ENCODE measurements at regions not wholly inside any gene's neighbourhood (a gene's known extent, or its start where the extent isn't known, plus 50 kb on each side); places are given as distances from the start of the nearest gene placed in this dataset.

DNA sequence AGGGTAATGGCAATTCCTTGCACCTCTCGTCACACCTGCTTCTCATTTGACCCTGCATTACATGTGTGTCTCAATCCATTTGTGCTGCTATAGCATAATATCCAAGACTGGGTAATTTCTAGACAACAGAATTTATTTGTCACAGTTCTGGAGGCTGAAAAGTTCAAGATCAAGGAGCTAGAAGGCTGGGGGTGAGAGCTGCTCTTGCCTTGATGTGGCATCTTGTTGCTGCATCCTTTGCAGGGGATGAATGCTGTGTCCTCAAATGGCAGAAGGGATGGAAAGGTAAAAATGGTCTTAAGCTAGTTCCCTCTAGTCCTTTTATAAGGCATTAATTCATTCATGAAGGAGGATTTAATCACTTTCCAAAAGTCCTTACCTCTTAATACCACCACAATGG lies 323.7 kb upstream of the RPS23 start (continued):
- TF ChIP-seq RAD21 (IDR thresholded peaks at IDR 0.05) = no peak

DNA sequence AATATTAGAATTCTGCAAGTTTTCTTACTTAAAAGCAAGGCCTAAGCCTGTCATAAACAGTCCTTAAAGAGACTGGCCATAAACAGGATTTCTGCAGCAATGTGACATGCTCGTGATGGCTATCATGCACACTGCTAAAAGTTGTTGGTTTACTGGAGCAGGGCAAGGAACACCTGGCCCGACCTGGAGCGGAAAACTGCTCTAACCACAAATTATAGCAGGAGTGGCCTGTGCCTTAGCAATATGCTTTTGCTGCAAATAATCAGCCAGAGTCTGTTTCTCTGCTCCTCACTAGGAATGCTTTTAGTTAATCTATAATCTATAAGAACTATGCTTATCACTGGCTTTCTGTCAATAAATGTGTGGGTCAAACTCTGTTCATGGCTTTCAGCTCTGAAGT lies 322.9 kb upstream of the RPS23 start:
- 75% methylated on average over 3 of the region's 3 CpGs for WGBS
- Histone ChIP-seq H3K27ac (ENCODE audit: low read depth in 1 of 2, low read length in 2 of 2) (no peak overlapping the region), H3K9me3 (ENCODE audit: control insufficient read depth in 4 of 4, low read length in 3 of 4) (no peaks in the 10 kb centered on the region), H3K27me3 (ENCODE audit: control insufficient read depth in 4 of 4, insufficient read depth in 4 of 4, low read length in 3 of 4) (no peaks in the 10 kb centered on the region), H3K4me3 (ENCODE audit: low read depth in 1 of 3, low read length in 3 of 3) (no peak overlapping the region), H3K9ac (ENCODE audit: low read depth in 1 of 2, low read length in 2 of 2) (no peak overlapping the region), H3K36me3 (ENCODE audit: control insufficient read depth in 4 of 4, insufficient read depth in 3 of 4, low read depth in 1 of 4, low read length in 3 of 4) (no peaks in the 10 kb centered on the region), H3K4me1 (ENCODE audit: control insufficient read depth in 4 of 4, insufficient read depth in 4 of 4, low read length in 3 of 4) (no peaks in the 10 kb centered on the region)
- DNase-seq (ENCODE audit: low spot score) = no peak
- TF ChIP-seq RAD21 (IDR thresholded peaks at IDR 0.05) = no peak
- no peak for TF ChIP-seq NR2F2 (IDR thresholded peaks at IDR 0.05)

GRCh38 chr5:82599692-82600091 lies 321.5 kb upstream of the RPS23 start:
- H3K4me3 ChIP-seq (ENCODE audit: low read depth in 1 of 3, low read length in 3 of 3) = no peak overlapping the region
- peaks cover 0 to 3% (median 0%) of the 10 kb centered on the region in 4 donors for H3K4me1 ChIP-seq (ENCODE audit: control insufficient read depth in 4 of 4, insufficient read depth in 4 of 4, low read length in 3 of 4)
- no peaks in the 10 kb centered on the region for H3K9me3 ChIP-seq (ENCODE audit: control insufficient read depth in 4 of 4, low read length in 3 of 4)
- no peaks in the 10 kb centered on the region for H3K36me3 ChIP-seq (ENCODE audit: control insufficient read depth in 4 of 4, insufficient read depth in 3 of 4, low read depth in 1 of 4, low read length in 3 of 4)
- 82% methylated on average over 1 of the region's 1 CpG for WGBS
- no peak overlapping the region for H3K9ac ChIP-seq (ENCODE audit: low read depth in 1 of 2, low read length in 2 of 2)
- no peaks in the 10 kb centered on the region for H3K27me3 ChIP-seq (ENCODE audit: control insufficient read depth in 4 of 4, insufficient read depth in 4 of 4, low read length in 3 of 4)
- H3K27ac ChIP-seq (ENCODE audit: low read depth in 1 of 2, low read length in 2 of 2) = no peak overlapping the region
- no peak for TF ChIP-seq GABPA (IDR thresholded peaks at IDR 0.05 in 1 of 2, conservative IDR thresholded peaks at IDR 0.05 in 1 of 2)
- no peak for TF ChIP-seq NR2F2 (IDR thresholded peaks at IDR 0.05)
- no peak for TF ChIP-seq RAD21 (IDR thresholded peaks at IDR 0.05)
- no peak for TF ChIP-seq YY1 (IDR thresholded peaks at IDR 0.05)
- TF ChIP-seq TAF1 (conservative IDR thresholded peaks at IDR 0.05) = no peak
- DNase-seq (ENCODE audit: low spot score) = no peak

DNA sequence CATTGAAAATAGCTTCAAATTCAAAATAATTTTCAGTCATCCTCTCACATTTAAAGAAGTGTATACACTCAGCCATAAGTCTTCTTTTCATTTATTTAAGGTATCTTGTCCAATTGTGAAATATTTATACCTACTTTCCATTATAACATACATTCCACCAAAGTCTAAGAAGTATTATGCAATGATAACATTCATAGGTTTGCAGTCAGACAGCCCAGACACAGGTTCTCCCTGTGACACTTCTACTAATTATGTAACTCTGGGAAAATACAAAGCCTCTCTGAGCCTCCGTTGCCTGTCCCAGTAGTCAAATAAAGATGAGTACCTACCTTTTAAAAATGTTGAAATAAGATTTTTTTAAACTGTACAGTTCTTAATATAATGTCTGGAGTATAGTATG lies 320.9 kb upstream of the RPS23 start:
- 32% methylated on average over 1 of the region's 1 CpG for WGBS
- H3K9me3 ChIP-seq (ENCODE audit: control insufficient read depth in 4 of 4, low read length in 3 of 4) = no peaks in the 10 kb centered on the region

More for the DNA sequence above, 320.9 kb upstream of the RPS23 start:
- Histone ChIP-seq H3K27me3 (ENCODE audit: control insufficient read depth in 4 of 4, insufficient read depth in 4 of 4, low read length in 3 of 4) (no peaks in the 10 kb centered on the region), H3K36me3 (ENCODE audit: control insufficient read depth in 4 of 4, insufficient read depth in 3 of 4, low read depth in 1 of 4, low read length in 3 of 4) (no peaks in the 10 kb centered on the region), H3K4me1 (ENCODE audit: control insufficient read depth in 4 of 4, insufficient read depth in 4 of 4, low read length in 3 of 4) (peaks cover 0 to 9% (median 4%) of the 10 kb centered on the region in 4 donors), H3K9ac (ENCODE audit: low read depth in 1 of 2, low read length in 2 of 2) (no peak overlapping the region), H3K4me3 (ENCODE audit: low read depth in 1 of 3, low read length in 3 of 3) (no peak overlapping the region), H3K27ac (ENCODE audit: low read depth in 1 of 2, low read length in 2 of 2) (no peak overlapping the region)
- TF ChIP-seq HNF4A (conservative IDR thresholded peaks at IDR 0.05) (no peak), TAF1 (conservative IDR thresholded peaks at IDR 0.05) (no peak)
- TF ChIP-seq, protein P1, sequence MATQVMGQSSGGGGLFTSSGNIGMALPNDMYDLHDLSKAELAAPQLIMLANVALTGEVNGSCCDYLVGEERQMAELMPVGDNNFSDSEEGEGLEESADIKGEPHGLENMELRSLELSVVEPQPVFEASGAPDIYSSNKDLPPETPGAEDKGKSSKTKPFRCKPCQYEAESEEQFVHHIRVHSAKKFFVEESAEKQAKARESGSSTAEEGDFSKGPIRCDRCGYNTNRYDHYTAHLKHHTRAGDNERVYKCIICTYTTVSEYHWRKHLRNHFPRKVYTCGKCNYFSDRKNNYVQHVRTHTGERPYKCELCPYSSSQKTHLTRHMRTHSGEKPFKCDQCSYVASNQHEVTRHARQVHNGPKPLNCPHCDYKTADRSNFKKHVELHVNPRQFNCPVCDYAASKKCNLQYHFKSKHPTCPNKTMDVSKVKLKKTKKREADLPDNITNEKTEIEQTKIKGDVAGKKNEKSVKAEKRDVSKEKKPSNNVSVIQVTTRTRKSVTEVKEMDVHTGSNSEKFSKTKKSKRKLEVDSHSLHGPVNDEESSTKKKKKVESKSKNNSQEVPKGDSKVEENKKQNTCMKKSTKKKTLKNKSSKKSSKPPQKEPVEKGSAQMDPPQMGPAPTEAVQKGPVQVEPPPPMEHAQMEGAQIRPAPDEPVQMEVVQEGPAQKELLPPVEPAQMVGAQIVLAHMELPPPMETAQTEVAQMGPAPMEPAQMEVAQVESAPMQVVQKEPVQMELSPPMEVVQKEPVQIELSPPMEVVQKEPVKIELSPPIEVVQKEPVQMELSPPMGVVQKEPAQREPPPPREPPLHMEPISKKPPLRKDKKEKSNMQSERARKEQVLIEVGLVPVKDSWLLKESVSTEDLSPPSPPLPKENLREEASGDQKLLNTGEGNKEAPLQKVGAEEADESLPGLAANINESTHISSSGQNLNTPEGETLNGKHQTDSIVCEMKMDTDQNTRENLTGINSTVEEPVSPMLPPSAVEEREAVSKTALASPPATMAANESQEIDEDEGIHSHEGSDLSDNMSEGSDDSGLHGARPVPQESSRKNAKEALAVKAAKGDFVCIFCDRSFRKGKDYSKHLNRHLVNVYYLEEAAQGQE (IDR thresholded peaks at IDR 0.05) = no peak
- DNase-seq (ENCODE audit: low spot score) = no peak
